K562 (cell line): ENCODE measurements at regions not wholly inside any gene's neighbourhood (a gene's known extent, or its start where the extent isn't known, plus 50 kb on each side); places are given as distances from the start of the nearest gene placed in this dataset.

ENCODE experiments used
- BDP1 ChIP-seq: IDR thresholded peaks from 3 replicates; pipeline ENCODE4 v1.6.1; 2011; ENCODE audit not compliant: insufficient read length, insufficient read depth
- DDX20 ChIP-seq: fragments of 450-650 bp; IDR thresholded peaks from 2 replicates; pipeline ENCODE4 v1.6.1; 2016; ENCODE audit warnings: missing genetic modification characterization, low read depth, mild to moderate bottlenecking, missing compliant biosample characterization, moderate library complexity
- MED1 ChIP-seq: sonication (generic); formaldehyde crosslinking; IDR thresholded peaks from 2 replicates; pipeline ENCODE4 v1.8.1; 2023; ENCODE audit warnings: missing genetic modification reagents, borderline replicate concordance
- NCOA6 ChIP-seq: fragments of 450-650 bp; IDR thresholded peaks from 2 replicates; pipeline ENCODE4 v1.6.1; 2017; ENCODE audit warnings: mild to moderate bottlenecking
- PTTG1 ChIP-seq: fragments of 450-650 bp; IDR thresholded peaks from 2 replicates; pipeline ENCODE4 v1.6.1; 2016; ENCODE audit warnings: low read depth, mild to moderate bottlenecking, missing genetic modification characterization, missing compliant biosample characterization
- RERE ChIP-seq: sonication (generic); formaldehyde crosslinking; IDR thresholded peaks from 2 replicates; pipeline ENCODE4 v1.8.0; 2023; ENCODE audit warnings: missing genetic modification reagents, mild to moderate bottlenecking, borderline replicate concordance
- RFX7 ChIP-seq: fragments of 250-450 bp; sonication (Bioruptor Pico); IDR thresholded peaks from 2 replicates; pipeline ENCODE4 v1.5.1; 2021; ENCODE audit warnings: mild to moderate bottlenecking
- RNF219 ChIP-seq: fragments of 250-450 bp; sonication (Bioruptor Pico); IDR thresholded peaks from 2 replicates; pipeline ENCODE4 v1.5.0; 2022; ENCODE audit warnings: mild to moderate bottlenecking
- ZNF165 ChIP-seq: fragments of 250-450 bp; sonication (Bioruptor Pico); IDR thresholded peaks from 2 replicates; pipeline ENCODE4 v1.4.0; 2020; ENCODE audit warnings: borderline replicate concordance

GRCh38 chr4:18110099-18110498, 88.5 kb upstream of the LCORL start (continued):
- no peak for TF ChIP-seq RNF219 (CRISPR knock-in tag)
- TF ChIP-seq RERE: no peak
- no peak for TF ChIP-seq NCOA6
- TF ChIP-seq RFX7 (CRISPR knock-in tag): no peak
- TF ChIP-seq BDP1: no peak
- TF ChIP-seq ZNF165 (CRISPR knock-in tag): no peak
- TF ChIP-seq PTTG1: no peak
- TF ChIP-seq MED1 (CRISPR knock-in tag): no peak
- TF ChIP-seq DDX20 (tag): no peak
- TF ChIP-seq, all 486 proteins: peak for 0
